H9 (cell line): ENCODE measurements at regions not wholly inside any gene's neighbourhood (a gene's known extent, or its start where the extent isn't known, plus 50 kb on each side); places are given as distances from the start of the nearest gene placed in this dataset.

Source experiments
- DNase-seq: peaks from one replicate; pipeline ENCODE4 v3.0.0-alpha.2; 2017
- H2AFZ ChIP-seq: one replicate; pipeline ENCODE4 v1.6.1; 2013; ENCODE audit warnings: mild to moderate bottlenecking, low read length, control low read depth, moderate library complexity
- H2AK5ac ChIP-seq: 2 replicates; pipeline ENCODE4 v1.6.1; 2013; ENCODE audit warnings: low read length, control low read depth, mixed read lengths; ENCODE audit not compliant: insufficient read length
- H2BK120ac ChIP-seq: one replicate; pipeline ENCODE4 v1.6.1; 2013; ENCODE audit warnings: low read depth, mild to moderate bottlenecking, low read length, control low read depth, inconsistent platforms; ENCODE audit not compliant: poor library complexity, severe bottlenecking
- H2BK12ac ChIP-seq: 2 replicates; pipeline ENCODE4 v1.6.1; 2013; ENCODE audit warnings: low read length, control low read depth, mixed read lengths, low read depth; ENCODE audit not compliant: insufficient read length
- H2BK15ac ChIP-seq: 2 replicates; pipeline ENCODE4 v1.6.1; 2013; ENCODE audit warnings: low read depth, low read length, control low read depth
- H2BK20ac ChIP-seq: one replicate; pipeline ENCODE4 v1.6.1; 2013; ENCODE audit warnings: low read depth, mild to moderate bottlenecking, low read length, control low read depth, inconsistent platforms; ENCODE audit not compliant: poor library complexity, severe bottlenecking
- H2BK5ac ChIP-seq: 2 replicates; pipeline ENCODE4 v1.6.1; 2013; ENCODE audit warnings: low read length, control low read depth, mixed read lengths; ENCODE audit not compliant: insufficient read length
- H3K14ac ChIP-seq: 2 replicates; pipeline ENCODE4 v1.6.1; 2013; ENCODE audit warnings: low read length, control low read depth; ENCODE audit not compliant: insufficient read depth
- H3K18ac ChIP-seq: 2 replicates; pipeline ENCODE4 v1.6.1; 2013; ENCODE audit warnings: low read depth, mild to moderate bottlenecking, mixed read lengths, low read length, control low read depth; ENCODE audit not compliant: insufficient read length
- H3K23ac ChIP-seq: 2 replicates; pipeline ENCODE4 v1.6.1; 2013; ENCODE audit warnings: low read length, control low read depth, mixed read lengths, low read depth; ENCODE audit not compliant: insufficient read length
- H3K23me2 ChIP-seq: 2 replicates; pipeline ENCODE4 v1.6.1; 2013; ENCODE audit warnings: low read depth, mild to moderate bottlenecking, mixed read lengths, low read length, control low read depth; ENCODE audit not compliant: insufficient read length, poor library complexity, severe bottlenecking
- H3K27ac ChIP-seq: 2 replicates; pipeline ENCODE4 v1.5.1; 2013; ENCODE audit warnings: low read length, control low read depth, mixed read lengths, low read depth; ENCODE audit not compliant: insufficient read length
- H3K27me3 ChIP-seq: 2 replicates; pipeline ENCODE4 v1.6.1; 2013; ENCODE audit warnings: low read length, control low read depth, inconsistent platforms; ENCODE audit not compliant: insufficient read depth
- H3K4ac ChIP-seq: 2 replicates; pipeline ENCODE4 v1.6.1; 2013; ENCODE audit warnings: low read depth, mild to moderate bottlenecking, control low read depth, inconsistent platforms, low read length, moderate library complexity
- H3K4me1 ChIP-seq: 2 replicates; pipeline ENCODE4 v1.6.1; 2013; ENCODE audit warnings: low read length, control low read depth, inconsistent platforms; ENCODE audit not compliant: insufficient read depth
- H3K4me2 ChIP-seq: 2 replicates; pipeline ENCODE4 v1.6.1; 2013; ENCODE audit warnings: low read length, control low read depth, mixed read lengths; ENCODE audit not compliant: insufficient read length, insufficient read depth
- H3K56ac ChIP-seq: 2 replicates; pipeline ENCODE4 v1.6.1; 2013; ENCODE audit warnings: low read depth, mild to moderate bottlenecking, mixed read lengths, low read length, control low read depth; ENCODE audit not compliant: insufficient read length
- H3K79me1 ChIP-seq: 2 replicates; pipeline ENCODE4 v1.6.1; 2013; ENCODE audit warnings: low read depth, mild to moderate bottlenecking, moderate library complexity, low read length, control low read depth, inconsistent platforms; ENCODE audit not compliant: insufficient read depth, poor library complexity, severe bottlenecking
- H3K79me2 ChIP-seq: 2 replicates; pipeline ENCODE4 v1.6.1; 2013; ENCODE audit warnings: low read length, control low read depth, inconsistent platforms; ENCODE audit not compliant: insufficient read depth
- H3K9ac ChIP-seq: 2 replicates; pipeline ENCODE4 v1.6.1; 2013; ENCODE audit warnings: low read length, control low read depth, mixed read lengths; ENCODE audit not compliant: insufficient read length; ENCODE audit errors: extremely low read depth
- H3K9me3 ChIP-seq: one replicate; pipeline ENCODE4 v1.6.1; 2013; ENCODE audit warnings: low read depth, low read length, inconsistent platforms; ENCODE audit not compliant: control insufficient read depth
- H3T11ph ChIP-seq: one replicate; pipeline ENCODE4 v1.6.1; 2013; ENCODE audit warnings: mild to moderate bottlenecking, low read length, control low read depth, inconsistent platforms
- H4K20me1 ChIP-seq: one replicate; pipeline ENCODE4 v1.6.1; 2013; ENCODE audit not compliant: control insufficient read depth, insufficient read length, insufficient read depth
- H4K5ac ChIP-seq: 2 replicates; pipeline ENCODE4 v1.6.1; 2013; ENCODE audit warnings: low read depth, mild to moderate bottlenecking, mixed read lengths, low read length, control low read depth; ENCODE audit not compliant: insufficient read length
- H4K8ac ChIP-seq: replicated peaks from 2 replicates; pipeline ENCODE4 v1.6.1; 2013; ENCODE audit warnings: low read length, control low read depth, mixed read lengths, low read depth; ENCODE audit not compliant: insufficient read length
- H4K91ac ChIP-seq: 2 replicates; pipeline ENCODE4 v1.6.1; 2013; ENCODE audit warnings: low read depth, mild to moderate bottlenecking, moderate library complexity, mixed read lengths, low read length, control low read depth; ENCODE audit not compliant: insufficient read length
- H3K27ac Mint-ChIP-seq, 3 experiments: 2 replicates in 2 of 3; 3 replicates in 1 of 3; pipeline ENCODE4 v1.8.0; 2020 to 2021; ENCODE audit warnings: mixed read lengths in 3 of 3, mild to moderate bottlenecking in 1 of 3, moderate library complexity in 1 of 3
- H3K27me3 Mint-ChIP-seq: 2 replicates; pipeline ENCODE4 v1.8.0; 2021; ENCODE audit warnings: low read depth, mild to moderate bottlenecking, moderate library complexity, mixed read lengths
- H3K36me3 Mint-ChIP-seq, 3 experiments: 2 replicates in 2 of 3; 3 replicates in 1 of 3; pipeline ENCODE4 v1.8.0; 2020 to 2021; ENCODE audit warnings: low read depth in 3 of 3, mixed read lengths in 3 of 3; ENCODE audit not compliant: insufficient read depth in 1 of 3
- H3K4me1 Mint-ChIP-seq, 2 experiments: 2 replicates each; pipeline ENCODE4 v1.8.0; 2020; ENCODE audit warnings: mixed read lengths in 2 of 2
- H3K4me3 Mint-ChIP-seq, 2 experiments: 2 replicates in 1 of 2; 3 replicates in 1 of 2; pipeline ENCODE4 v1.8.0; 2020 to 2021; ENCODE audit warnings: mild to moderate bottlenecking in 2 of 2, mixed read lengths in 2 of 2, moderate library complexity in 1 of 2
- H3K9me3 Mint-ChIP-seq, 2 experiments: 2 replicates in 1 of 2; 3 replicates in 1 of 2; pipeline ENCODE4 v1.8.0; 2020; ENCODE audit warnings: mild to moderate bottlenecking in 2 of 2, mixed read lengths in 2 of 2, moderate library complexity in 1 of 2
- TF ChIP-seq, protein P1 (sequence below): fragments of 200-600 bp; sonication (generic); conservative IDR thresholded peaks from 3 replicates; pipeline ENCODE4 v1.8.0; 2021; ENCODE audit warnings: antibody characterized with exemption, mild to moderate bottlenecking

DNA sequence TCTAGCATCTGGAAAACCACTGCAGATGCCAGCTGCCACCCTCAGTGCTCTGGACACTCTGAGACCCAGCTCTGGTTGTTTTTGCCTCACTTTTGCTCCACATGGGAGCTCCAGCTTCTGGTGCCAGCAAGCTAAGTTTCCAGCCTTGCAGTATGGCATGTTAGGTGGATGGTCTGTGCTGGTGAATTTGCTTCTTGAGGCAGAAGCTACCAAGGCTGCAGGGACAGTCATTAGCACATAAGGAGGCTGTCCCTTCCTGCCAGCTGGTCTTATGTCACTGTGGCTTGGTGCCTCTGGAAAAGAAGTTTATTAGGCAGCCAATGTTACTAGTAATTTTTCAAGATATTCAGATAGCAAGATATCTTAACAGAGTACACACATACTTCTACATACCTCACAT is 64.2 kb upstream of the CSRP2 start:
- Histone ChIP-seq H2BK12ac (no peak overlapping the region), H3K9ac (no peak overlapping the region), H3K4ac (no peak overlapping the region), H3K9me3 (no peaks in the 10 kb centered on the region), H3K79me2 (no peaks in the 10 kb centered on the region), H2AFZ (no peak overlapping the region), H2BK120ac (no peak overlapping the region), H3K4me1 (no peaks in the 10 kb centered on the region; the same call in 1 of the 2 replicates), H4K20me1 (no peaks in the 10 kb centered on the region), H3K79me1 (no peaks in the 10 kb centered on the region), H4K91ac (no peak overlapping the region), H2BK5ac (no peak overlapping the region), H3K18ac (no peak overlapping the region), H3K23ac (no peak overlapping the region), H2BK15ac (no peak overlapping the region), H3T11ph (no peak overlapping the region), H4K5ac (no peak overlapping the region), H3K27ac (no peak overlapping the region), H3K56ac (no peak overlapping the region), H2AK5ac (no peak overlapping the region), H3K27me3 (no peaks in the 10 kb centered on the region), H3K23me2 (no peaks in the 10 kb centered on the region), H2BK20ac (no peak overlapping the region), H4K8ac (no peak overlapping the region), H3K14ac (no peak overlapping the region), H3K4me2 (no peak overlapping the region)
- TF ChIP-seq, protein P1, sequence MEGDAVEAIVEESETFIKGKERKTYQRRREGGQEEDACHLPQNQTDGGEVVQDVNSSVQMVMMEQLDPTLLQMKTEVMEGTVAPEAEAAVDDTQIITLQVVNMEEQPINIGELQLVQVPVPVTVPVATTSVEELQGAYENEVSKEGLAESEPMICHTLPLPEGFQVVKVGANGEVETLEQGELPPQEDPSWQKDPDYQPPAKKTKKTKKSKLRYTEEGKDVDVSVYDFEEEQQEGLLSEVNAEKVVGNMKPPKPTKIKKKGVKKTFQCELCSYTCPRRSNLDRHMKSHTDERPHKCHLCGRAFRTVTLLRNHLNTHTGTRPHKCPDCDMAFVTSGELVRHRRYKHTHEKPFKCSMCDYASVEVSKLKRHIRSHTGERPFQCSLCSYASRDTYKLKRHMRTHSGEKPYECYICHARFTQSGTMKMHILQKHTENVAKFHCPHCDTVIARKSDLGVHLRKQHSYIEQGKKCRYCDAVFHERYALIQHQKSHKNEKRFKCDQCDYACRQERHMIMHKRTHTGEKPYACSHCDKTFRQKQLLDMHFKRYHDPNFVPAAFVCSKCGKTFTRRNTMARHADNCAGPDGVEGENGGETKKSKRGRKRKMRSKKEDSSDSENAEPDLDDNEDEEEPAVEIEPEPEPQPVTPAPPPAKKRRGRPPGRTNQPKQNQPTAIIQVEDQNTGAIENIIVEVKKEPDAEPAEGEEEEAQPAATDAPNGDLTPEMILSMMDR = no peak
- no peaks in the 10 kb centered on the region for H3K9me3 Mint-ChIP-seq
- no peak overlapping the region for H3K27ac Mint-ChIP-seq
- no peak for DNase-seq
- peaks cover 0 to 5% of the 10 kb centered on the region in 2 experiments; a peak in 2 of 4 replicates for H3K4me1 Mint-ChIP-seq
- no peak overlapping the region for H3K4me3 Mint-ChIP-seq
- H3K27me3 Mint-ChIP-seq = no peaks in the 10 kb centered on the region
- no peaks in the 10 kb centered on the region for H3K36me3 Mint-ChIP-seq
